ENCODE measurements at regions not wholly inside any gene's neighbourhood (a gene's known extent, or its start where the extent isn't known, plus 50 kb on each side); places are given as distances from the start of the nearest gene placed in this dataset.

GRCh38 chr13:26926371-26926770 is 165.8 kb upstream of the GPR12 start:
- Histone ChIP-seq H3K27me3 (replicated peaks in 1 of 4; ENCODE audit: control insufficient read depth in 3 of 4, extremely low read depth in 1 of 4, insufficient read depth in 3 of 4, low read length in 3 of 4) (no peaks in the 10 kb centered on the region), H3K23ac (ENCODE audit: insufficient read length) (no peak overlapping the region), H2BK20ac (ENCODE audit: low read length) (no peak overlapping the region), H2BK5ac (ENCODE audit: low read depth, low read length) (no peak overlapping the region), H3K79me1 (ENCODE audit: low read depth, low read length) (no peaks in the 10 kb centered on the region), H3K18ac (ENCODE audit: extremely low read depth, low read length) (no peak overlapping the region), H2AK5ac (ENCODE audit: low read depth, low read length) (no peak overlapping the region), H2BK120ac (replicated peaks; ENCODE audit: low read depth, low read length) (no peak overlapping the region), H2AFZ (ENCODE audit: low read length) (0 out of 2 replicates have a peak overlapping the region, but pooled peaks have one; percentile 18), H4K91ac (replicated peaks; ENCODE audit: insufficient read length, low read length) (no peak overlapping the region), H3K14ac (ENCODE audit: insufficient read length) (no peak overlapping the region), H4K20me1 (replicated peaks in 1 of 2; ENCODE audit: control insufficient read depth in 1 of 2, insufficient read depth in 2 of 2, low read length in 2 of 2) (no peaks in the 10 kb centered on the region), H4K5ac (ENCODE audit: insufficient read length, low read depth, low read length) (no peak overlapping the region), H3K4me2 (ENCODE audit: insufficient read depth in 1 of 2, low read depth in 2 of 2, low read length in 2 of 2) (no peak overlapping the region), H4K8ac (ENCODE audit: extremely low read depth, insufficient read depth, low read length) (no peak overlapping the region), H3K79me2 (ENCODE audit: control insufficient read depth in 1 of 2, insufficient read depth in 2 of 2, low read length in 2 of 2) (no peaks in the 10 kb centered on the region), H3K36me3 (ENCODE audit: control insufficient read depth in 2 of 4, insufficient read depth in 4 of 4, low read length in 3 of 4) (no peaks in the 10 kb centered on the region), H3K4me1 (replicated peaks in 1 of 4; ENCODE audit: control insufficient read depth in 3 of 4, insufficient read depth in 4 of 4, low read length in 3 of 4) (peaks cover 0 to 3% (median 0%) of the 10 kb centered on the region in 4 experiments; a peak in 1 of 7 replicates), H3K9ac (replicated peaks in 1 of 4; ENCODE audit: extremely low read depth in 1 of 4, low read depth in 3 of 4, low read length in 3 of 4) (no peak overlapping the region), H3K56ac (replicated peaks; ENCODE audit: insufficient read length, low read depth, low read length) (no peak overlapping the region), H2BK12ac (ENCODE audit: low read depth, low read length) (no peak overlapping the region; the same call in 1 of the 2 replicates), H2BK15ac (ENCODE audit: low read length) (no peak overlapping the region), H3K23me2 (ENCODE audit: low read depth, low read length) (0 out of 2 replicates have a peak, but pooled peaks cover 2% of the 10 kb centered on the region), H3K27ac (ENCODE audit: low read depth, low read length) (no peak overlapping the region), H3K9me3 (ENCODE audit: insufficient read depth in 2 of 2, low read depth in 1 of 2, low read length in 1 of 2) (no peaks in the 10 kb centered on the region), H3K4me3 (ENCODE audit: extremely low read depth in 1 of 4, insufficient read depth in 2 of 4, low read depth in 3 of 4, low read length in 4 of 4) (no peak overlapping the region), H3K4ac (replicated peaks; ENCODE audit: insufficient read length, low read depth, low read length) (no peak overlapping the region)
- no peak for TF ChIP-seq TAF7 (optimal IDR thresholded peaks at IDR 0.05; ENCODE audit: borderline replicate concordance, low read depth, low read length)
- TF ChIP-seq ATF3 (IDR thresholded peaks at IDR 0.05; ENCODE audit: insufficient read depth, low read depth, low read length): no peak
- no peak for TF ChIP-seq CEBPB (IDR thresholded peaks at IDR 0.05; ENCODE audit: low read depth, low read length)
- no peak for TF ChIP-seq KDM4A (IDR thresholded peaks at IDR 0.05; ENCODE audit: low read depth, low read length, severe bottlenecking)
- TF ChIP-seq MAFK (IDR thresholded peaks at IDR 0.05; ENCODE audit: low read depth, low read length): no peak
- no peak for TF ChIP-seq ZNF274 (IDR thresholded peaks at IDR 0.05; ENCODE audit: borderline replicate concordance, extremely low read depth, low read length)
- no peak for TF ChIP-seq BCL11A (IDR thresholded peaks at IDR 0.05; ENCODE audit: low read depth in 2 of 2, low read length in 2 of 2)
- TF ChIP-seq CTBP2 (IDR thresholded peaks at IDR 0.05; ENCODE audit: borderline replicate concordance, insufficient read depth, insufficient read length, low read length): no peak
- no peak for DNase-seq (ENCODE audit: low read depth in 1 of 2, low spot score in 2 of 2)
- POLR2A ChIA-PET (ENCODE audit: partially characterized antibody): no interaction called here
- no peak for FAIRE-seq
- CTCF ChIA-PET (ENCODE audit: partially characterized antibody): interaction anchor here (1.2 to 1.6 kb wide), 2 partner anchors 11 to 207 kb away, joined by 3 read pairs; no protein-coding TSS in a partner anchor
- WGBS, 2 experiments (ENCODE audit: extremely low coverage in 1 of 2, insufficient coverage in 1 of 2, insufficient read length in 1 of 2, insufficient replicate concordance in 2 of 2, low coverage in 1 of 2, low lambda C conversion rate in 2 of 2, missing lambda C conversion rate in 1 of 2): 88% methylated on average over 7 of the region's 7 CpGs; no CpG with 5 or more reads in 1 of the 2 experiments

Data from H1 (cell line).